Mesodermal cell (in vitro differentiated cells): ENCODE measurements at regions not wholly inside any gene's neighbourhood (a gene's known extent, or its start where the extent isn't known, plus 50 kb on each side); places are given as distances from the start of the nearest gene placed in this dataset.

Experiments
- H3K27ac ChIP-seq: 2 replicates; pipeline ENCODE4 v1.7.0; 2013; ENCODE audit warnings: mild to moderate bottlenecking, low read depth, low read length, moderate library complexity; ENCODE audit not compliant: severe bottlenecking
- H3K36me3 ChIP-seq: 2 replicates; pipeline ENCODE4 v1.7.1; 2013; ENCODE audit warnings: mild to moderate bottlenecking, low read length, moderate library complexity; ENCODE audit not compliant: control insufficient read depth, insufficient read depth
- H3K4me1 ChIP-seq: one replicate; pipeline ENCODE4 v1.7.1; 2013; ENCODE audit warnings: mild to moderate bottlenecking, low read length; ENCODE audit not compliant: insufficient read depth, control insufficient read depth, poor library complexity, severe bottlenecking
- H3K4me3 ChIP-seq: 2 replicates; pipeline ENCODE4 v1.7.0; 2013; ENCODE audit warnings: low read length, control low read depth, mild to moderate bottlenecking; ENCODE audit not compliant: insufficient read depth, poor library complexity, severe bottlenecking; ENCODE audit errors: extremely low read depth
- H3K9me3 ChIP-seq: 2 replicates; pipeline ENCODE4 v1.7.1; 2013; ENCODE audit warnings: mild to moderate bottlenecking, low read length, moderate library complexity; ENCODE audit not compliant: control insufficient read depth
- WGBS, 2 experiments: methylation state at CpG; one replicate each; pipeline ENCODE4 v1.1.5; 2013; ENCODE audit warnings: missing lambda C conversion rate in 2 of 2; ENCODE audit not compliant: insufficient coverage in 2 of 2; 5-methylcytosine and 5-hydroxymethylcytosine counted together

DNA sequence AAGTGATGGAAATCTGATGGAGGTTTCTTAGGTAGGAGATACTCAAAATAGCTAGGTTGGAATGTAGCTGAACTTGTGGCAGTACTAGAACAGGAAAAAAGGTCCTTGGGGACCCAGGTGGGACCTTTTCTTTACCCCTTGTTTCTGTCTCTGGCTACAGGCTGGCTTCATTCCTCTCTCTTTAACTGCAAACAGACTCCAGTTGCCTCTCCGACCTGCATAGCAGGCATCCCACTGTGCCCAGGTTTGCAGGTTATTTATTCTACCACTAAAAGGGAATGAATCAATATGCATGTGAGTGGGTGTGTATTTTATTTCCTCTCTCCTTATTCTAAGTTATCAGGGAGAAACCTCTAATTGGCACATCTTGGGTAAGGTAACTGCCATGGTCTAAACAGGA is 758.1 kb downstream of the MED13L start:
- no peaks in the 10 kb centered on the region for H3K4me1 ChIP-seq
- no CpG with 5 or more reads among the region's 1 CpG for WGBS, 2 experiments
- H3K27ac ChIP-seq: no peak overlapping the region
- no peak overlapping the region for H3K4me3 ChIP-seq
- no peaks in the 10 kb centered on the region for H3K9me3 ChIP-seq
- no peaks in the 10 kb centered on the region for H3K36me3 ChIP-seq

DNA sequence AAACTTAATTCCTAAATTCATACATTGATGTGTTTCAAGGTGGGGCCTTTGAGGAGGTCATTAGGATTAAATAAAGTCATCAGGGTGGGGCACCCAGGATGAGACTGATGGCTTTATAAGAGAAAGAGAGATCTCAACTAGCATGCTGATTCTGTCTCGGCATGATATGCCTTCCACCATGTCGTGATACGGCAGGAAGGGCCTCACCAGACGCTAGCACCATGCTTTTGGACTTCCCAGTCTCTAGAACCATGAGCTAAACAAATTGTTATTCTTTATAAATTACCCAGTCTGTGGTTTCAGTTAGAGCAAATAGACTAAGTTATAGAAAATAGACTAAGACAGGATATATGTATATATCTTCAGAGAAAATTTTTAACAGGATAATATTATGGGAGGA is 759.6 kb downstream of the MED13L start:
- Histone ChIP-seq H3K27ac (no peak overlapping the region), H3K4me3 (no peak overlapping the region), H3K36me3 (no peaks in the 10 kb centered on the region), H3K9me3 (no peaks in the 10 kb centered on the region), H3K4me1 (no peaks in the 10 kb centered on the region)
- WGBS, 2 experiments: 95 to 97% methylated on average over 3 to 4 of the region's 4 CpGs

DNA sequence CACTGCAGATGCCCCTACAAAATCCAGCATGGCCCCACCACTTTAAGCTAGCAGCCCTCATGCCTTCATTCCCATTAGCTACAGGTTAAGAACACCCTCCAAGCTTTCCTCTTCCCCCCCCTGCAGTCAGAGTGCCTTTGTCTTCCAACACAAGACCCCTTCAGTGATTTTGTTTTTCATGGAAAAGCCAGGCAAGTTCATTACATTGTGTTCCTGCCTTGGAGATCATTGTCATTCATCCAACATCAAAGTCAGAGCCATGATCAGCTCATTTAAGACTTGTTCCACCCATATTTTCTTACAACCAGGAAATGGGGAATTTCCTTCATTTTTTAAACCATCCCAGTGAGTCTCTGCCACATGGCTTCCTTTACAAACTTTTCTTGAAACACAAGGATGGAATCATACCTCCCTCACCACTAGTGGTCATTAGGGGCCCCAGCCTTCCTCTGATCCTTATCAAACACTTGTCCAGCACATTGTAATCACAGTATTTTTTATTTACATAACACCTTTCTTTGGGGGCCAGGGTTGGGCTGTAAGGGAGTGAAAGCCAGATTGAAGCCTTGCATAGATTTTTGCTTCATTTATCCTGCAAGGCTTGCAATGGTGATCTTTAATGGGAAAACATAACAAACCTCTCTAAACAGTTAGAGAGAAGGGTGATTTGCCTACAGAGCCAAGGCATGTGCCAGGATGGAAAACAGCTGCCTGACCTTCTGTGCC is 765.3 kb downstream of the MED13L start:
- Histone ChIP-seq H3K9me3 (no peaks in the 10 kb centered on the region), H3K27ac (no peak overlapping the region), H3K4me1 (no peaks in the 10 kb centered on the region), H3K4me3 (no peak overlapping the region), H3K36me3 (no peaks in the 10 kb centered on the region)

DNA sequence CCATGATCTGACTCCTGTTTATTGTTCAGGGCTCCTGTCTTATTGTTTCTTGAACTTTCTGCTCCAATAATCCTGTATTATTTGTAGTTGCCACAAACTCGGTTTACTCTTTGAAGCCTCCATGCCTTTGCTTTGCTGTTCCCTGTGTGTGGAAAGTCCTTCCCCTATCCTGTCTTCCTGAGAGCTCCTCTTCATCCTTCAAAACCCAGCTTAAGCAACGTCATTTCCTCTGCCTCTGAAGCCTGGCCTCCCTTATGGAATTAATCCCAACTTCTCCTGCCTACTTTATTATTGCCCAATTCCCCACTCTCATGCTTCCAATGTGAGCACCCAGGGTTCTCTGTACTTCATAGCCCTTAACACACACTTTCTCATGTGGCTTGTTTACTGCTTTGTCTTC is 766.2 kb downstream of the MED13L start:
- 64 to 79% methylated on average over 2 of the region's 2 CpGs for WGBS, 2 experiments
- H3K9me3 ChIP-seq: no peaks in the 10 kb centered on the region

DNA sequence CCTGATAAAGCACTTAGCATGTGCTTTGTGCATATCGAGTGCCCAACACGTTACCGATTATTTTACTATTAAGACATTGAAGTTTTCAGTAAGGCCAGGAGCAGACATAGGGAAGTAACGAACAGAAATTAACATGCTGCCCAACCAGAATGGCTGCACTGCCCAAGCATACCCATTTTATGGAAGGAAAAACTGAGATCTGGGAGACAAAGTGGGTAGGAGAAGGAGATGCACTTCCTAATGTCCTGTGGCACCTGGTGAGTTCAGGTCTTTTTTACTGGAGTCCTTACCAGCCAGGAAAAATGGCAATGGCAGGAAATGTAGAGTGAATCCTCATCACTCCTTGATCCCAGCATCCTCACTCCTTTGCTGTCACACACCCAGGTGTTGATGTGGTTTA is 768.5 kb downstream of the MED13L start:
- no peaks in the 10 kb centered on the region for H3K36me3 ChIP-seq
- no peaks in the 10 kb centered on the region for H3K9me3 ChIP-seq
- no peak overlapping the region for H3K4me3 ChIP-seq
- no peaks in the 10 kb centered on the region for H3K4me1 ChIP-seq
- 96% methylated on average over 4 of the region's 4 CpGs; no CpG with 5 or more reads in 1 of the 2 experiments for WGBS, 2 experiments
- no peak overlapping the region for H3K27ac ChIP-seq

More for the DNA sequence above, 766.2 kb downstream of the MED13L start:
- Histone ChIP-seq H3K36me3 (no peaks in the 10 kb centered on the region), H3K27ac (no peak overlapping the region), H3K4me1 (no peaks in the 10 kb centered on the region), H3K4me3 (no peak overlapping the region)

DNA sequence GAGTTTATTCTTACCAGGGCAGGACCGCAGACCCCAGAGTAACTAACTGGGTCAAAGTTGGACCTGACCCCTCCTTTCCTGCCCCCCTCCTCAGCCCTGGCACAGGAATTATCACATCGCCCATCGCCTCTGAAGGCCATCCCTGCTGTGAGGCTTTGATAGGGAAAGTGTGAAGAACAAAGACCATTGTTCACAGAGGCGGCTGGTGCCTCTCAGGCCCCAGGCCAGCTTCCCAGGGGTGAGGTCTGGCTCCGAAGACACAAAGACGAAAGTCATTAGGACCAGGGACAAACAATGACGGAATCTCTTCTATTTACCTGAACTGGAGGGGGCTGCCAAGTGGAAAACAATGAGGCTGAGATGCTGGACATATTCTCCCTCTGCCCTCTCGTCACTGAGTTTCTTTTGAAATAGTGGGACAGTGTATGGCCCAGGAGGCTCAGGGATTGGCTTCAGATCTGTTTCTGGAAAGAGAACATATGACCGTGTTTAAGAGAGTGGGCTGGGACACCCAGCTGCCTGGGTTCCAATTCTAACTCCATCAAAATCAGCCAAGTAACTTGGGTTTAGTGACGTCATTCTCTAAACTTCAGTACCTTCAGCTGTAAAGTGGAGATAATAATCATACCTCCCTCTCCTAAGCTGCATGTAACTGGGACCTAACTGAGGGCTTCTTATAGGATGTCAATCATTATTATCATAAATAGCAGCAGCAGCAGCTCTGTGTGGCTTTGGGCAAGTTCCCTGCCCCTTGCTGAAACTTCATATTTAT is 769.4 kb downstream of the MED13L start:
- H3K27ac ChIP-seq: peak overlapping the region; percentile 2
- 0 to 4% methylated on average over 5 of the region's 10 CpGs for WGBS, 2 experiments
- no peak overlapping the region for H3K4me3 ChIP-seq
- no peaks in the 10 kb centered on the region for H3K9me3 ChIP-seq
- no peaks in the 10 kb centered on the region for H3K4me1 ChIP-seq
- no peaks in the 10 kb centered on the region for H3K36me3 ChIP-seq

DNA sequence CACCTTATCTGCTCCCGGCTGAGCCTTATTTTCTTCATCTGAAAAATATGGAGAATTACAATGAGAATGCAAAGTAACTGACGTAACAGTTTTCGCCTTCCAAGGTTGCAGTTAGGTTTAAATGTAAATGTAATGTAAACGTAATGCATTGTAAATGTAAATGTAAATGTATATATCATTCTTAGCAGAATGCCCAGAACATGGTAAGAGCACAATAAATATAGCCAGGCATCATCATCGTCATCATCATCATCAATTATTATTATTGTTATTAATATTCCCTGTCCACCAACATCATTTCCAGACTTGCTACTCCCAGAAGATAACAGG is 770.0 kb downstream of the MED13L start:
- Histone ChIP-seq H3K4me1 (no peaks in the 10 kb centered on the region), H3K9me3 (no peaks in the 10 kb centered on the region), H3K36me3 (no peaks in the 10 kb centered on the region), H3K27ac (no peak overlapping the region), H3K4me3 (no peak overlapping the region)
- WGBS, 2 experiments: 50 to 60% methylated on average over 1 of the region's 5 CpGs

DNA sequence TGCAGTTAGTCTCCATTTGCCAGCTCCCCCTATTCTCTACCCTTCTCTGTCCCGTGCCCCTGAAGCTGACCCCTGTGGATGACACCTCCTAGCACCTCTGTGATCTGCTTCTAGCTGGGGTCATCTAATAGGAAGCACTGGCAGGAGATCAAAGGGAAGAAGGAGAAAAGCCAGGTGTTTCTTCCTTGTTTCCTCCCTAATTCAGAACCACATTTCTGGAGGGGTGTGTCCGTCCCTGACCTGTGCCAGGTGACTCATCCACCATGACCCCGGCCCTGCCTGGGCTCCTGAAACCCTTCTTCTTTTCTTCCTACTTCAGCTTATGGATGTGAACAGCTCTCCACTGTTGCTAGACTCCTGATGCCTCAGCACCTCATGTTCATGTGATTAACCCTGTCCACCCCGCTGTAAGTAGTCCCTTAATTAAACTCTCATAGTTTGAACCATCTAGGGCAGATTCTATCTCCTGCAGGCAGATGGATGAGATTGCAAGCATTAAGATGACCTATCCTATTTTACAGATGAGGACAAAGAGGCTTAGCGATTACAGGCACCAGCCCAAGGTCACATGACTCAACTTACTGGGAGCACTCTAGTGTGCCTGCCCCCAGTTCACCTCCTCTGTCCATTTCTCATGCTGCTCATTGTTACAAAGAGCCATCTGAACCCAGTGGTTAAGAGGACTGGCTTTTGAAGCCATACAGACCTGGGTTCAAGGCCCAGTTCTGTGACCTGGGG is 770.5 kb downstream of the MED13L start:
- H3K4me1 ChIP-seq: no peaks in the 10 kb centered on the region
- WGBS, 2 experiments: 60 to 64% methylated on average over 4 of the region's 5 CpGs

DNA sequence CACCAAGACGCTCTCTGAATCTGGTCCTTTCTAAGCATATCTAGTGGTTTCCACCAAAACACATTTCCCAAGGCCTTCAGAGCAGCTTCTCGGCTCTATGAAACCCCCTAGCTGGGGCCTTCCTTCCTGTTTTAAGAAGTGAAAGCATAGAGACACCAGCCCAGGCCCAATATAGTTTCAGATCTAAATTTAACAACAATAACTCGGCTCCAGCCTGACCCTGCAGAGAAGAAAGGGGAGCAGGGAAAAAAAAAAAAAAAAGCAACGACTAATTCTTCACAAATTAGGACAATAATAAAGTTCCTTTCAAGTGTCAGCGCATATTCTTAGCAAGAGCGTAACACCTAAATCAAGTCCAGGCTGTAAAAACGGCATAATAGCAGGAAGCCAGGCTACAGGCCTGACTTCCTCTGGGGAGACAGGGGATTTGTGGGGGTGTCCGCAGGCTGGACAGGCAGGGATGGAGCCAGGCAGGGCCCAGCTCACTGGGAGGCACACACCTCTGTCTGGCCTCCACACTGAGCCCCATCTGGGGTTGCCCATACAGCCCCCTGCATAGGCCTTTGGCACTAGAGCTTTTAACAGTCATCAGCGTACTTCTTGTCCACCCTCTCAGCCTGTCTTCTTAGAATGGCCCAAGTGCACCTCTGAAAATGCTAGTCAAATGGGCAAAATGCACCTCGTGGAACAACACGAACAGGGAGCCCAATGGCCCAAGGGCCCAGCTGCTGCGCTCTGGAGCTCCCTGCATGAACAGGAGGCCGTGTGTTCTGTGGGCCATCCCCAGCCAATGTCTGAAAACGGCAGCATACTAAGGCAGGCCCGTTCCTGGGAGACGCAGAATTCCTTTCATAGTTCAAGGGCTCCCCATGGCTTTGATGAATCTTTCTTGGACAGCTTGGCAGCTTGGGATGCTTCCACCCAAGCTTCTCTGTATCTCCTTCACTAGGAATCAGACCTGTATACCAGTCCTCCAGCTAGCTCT is 772.9 kb downstream of the MED13L start:
- Histone ChIP-seq H3K36me3 (no peaks in the 10 kb centered on the region), H3K4me3 (no peak overlapping the region), H3K9me3 (no peaks in the 10 kb centered on the region), H3K27ac (peak overlapping the region; percentile 7), H3K4me1 (no peaks in the 10 kb centered on the region)
- 65 to 79% methylated on average over 10 to 14 of the region's 16 CpGs for WGBS, 2 experiments

More for the DNA sequence above, 770.5 kb downstream of the MED13L start:
- Histone ChIP-seq H3K4me3 (no peak overlapping the region), H3K9me3 (no peaks in the 10 kb centered on the region), H3K36me3 (no peaks in the 10 kb centered on the region), H3K27ac (no peak overlapping the region)

DNA sequence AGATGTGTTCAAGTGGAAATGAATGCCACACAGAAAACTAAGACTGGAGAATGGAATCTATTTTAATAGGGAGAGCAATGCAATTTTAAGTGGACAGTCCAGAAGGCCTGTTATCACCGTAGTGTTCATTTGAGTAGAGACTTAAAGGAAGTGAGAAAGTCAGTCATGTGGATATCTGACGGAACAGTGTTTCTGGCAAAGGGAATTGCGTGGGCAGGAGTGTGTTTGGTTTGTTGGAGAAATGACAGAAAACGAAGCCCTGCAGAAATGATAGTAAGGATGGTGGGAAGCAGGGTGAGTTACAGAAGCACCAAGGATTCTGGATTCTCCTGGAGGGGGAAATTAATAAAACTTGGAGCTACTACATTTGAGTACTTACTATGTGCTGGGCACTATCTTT is 776.6 kb downstream of the MED13L start:
- Histone ChIP-seq H3K9me3 (no peaks in the 10 kb centered on the region), H3K36me3 (no peaks in the 10 kb centered on the region), H3K27ac (no peak overlapping the region), H3K4me1 (no peaks in the 10 kb centered on the region), H3K4me3 (no peak overlapping the region)
- WGBS, 2 experiments: 90 to 95% methylated on average over 4 of the region's 4 CpGs
